OCI-LY7 (cell line): ENCODE measurements at regions not wholly inside any gene's neighbourhood (a gene's known extent, or its start where the extent isn't known, plus 50 kb on each side); places are given as distances from the start of the nearest gene placed in this dataset.

Experiments used
- CTCF ChIP-seq: fragments of 200-600 bp; sonication (generic); conservative IDR thresholded peaks from 2 replicates; pipeline ENCODE4 v1.5.1; 2014; ENCODE audit warnings: mild to moderate bottlenecking, antibody characterized with exemption, low read length, moderate library complexity, mixed read lengths
- EZH2phosphoT487 ChIP-seq: fragments of 200-600 bp; sonication (generic); IDR thresholded peaks from 2 replicates; pipeline ENCODE4 v1.6.1; 2018; ENCODE audit warnings: low read depth, borderline replicate concordance, mild to moderate bottlenecking, mixed run types, antibody characterized with exemption, low read length, moderate library complexity, mixed read lengths

DNA sequence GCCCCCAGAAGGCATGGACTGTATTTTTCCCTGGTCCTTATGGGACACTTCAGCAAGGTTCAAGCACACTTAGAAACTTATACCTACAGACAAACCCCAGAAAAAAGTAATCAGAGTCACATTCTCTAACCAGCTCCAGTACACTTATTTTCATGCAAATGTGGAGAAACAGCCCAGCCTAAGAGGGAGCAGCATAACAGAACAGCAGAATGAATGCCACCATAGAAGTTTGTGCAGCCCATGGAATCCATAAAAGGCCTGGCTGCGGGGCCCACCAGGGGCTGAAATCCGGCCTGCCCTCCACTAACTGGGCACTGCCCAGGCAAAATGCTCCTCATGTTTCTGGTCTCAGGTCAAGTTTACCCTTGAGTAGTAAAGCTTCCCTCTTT is 60.4 kb upstream of the ATP1A1 start:
- TF ChIP-seq CTCF (no peak), EZH2phosphoT487 (no peak)
